ENCODE measurements at regions not wholly inside any gene's neighbourhood (a gene's known extent, or its start where the extent isn't known, plus 50 kb on each side); places are given as distances from the start of the nearest gene placed in this dataset.

GRCh38 chr7:114830952-114831351, 90.9 kb upstream of the MDFIC start:
- TF ChIP-seq POLR2AphosphoS5 (IDR thresholded peaks at IDR 0.05; ENCODE audit: insufficient read depth in 1 of 2, low read depth in 1 of 2) (no peak), CTCF (IDR thresholded peaks at IDR 0.05) (no peak)

Data from vagina (tissue), 2 donors.